Subcutaneous abdominal adipose tissue (tissue), 5 donors: ENCODE measurements at regions not wholly inside any gene's neighbourhood (a gene's known extent, or its start where the extent isn't known, plus 50 kb on each side); places are given as distances from the start of the nearest gene placed in this dataset.
"Not testable (repeated sequence)": the region's sequence is repeated elsewhere in the genome, so short reads cannot be mapped to it uniquely, and the experiment has no call there.

ENCODE experiments used
- H3K27ac ChIP-seq: one replicate; pipeline ENCODE4 v1.7.0; 2013; ENCODE audit warnings: low read depth, mild to moderate bottlenecking, inconsistent platforms, low read length, moderate library complexity
- H3K27me3 ChIP-seq, 5 donors: one replicate each; pipeline ENCODE4 v1.7.0; 2013; ENCODE audit warnings: low read length in 5 of 5, inconsistent platforms in 1 of 5; ENCODE audit not compliant: control insufficient read depth in 5 of 5, insufficient read depth in 4 of 5
- H3K36me3 ChIP-seq, 5 donors: one replicate each; pipeline ENCODE4 v1.7.0; 2013; ENCODE audit warnings: low read length in 5 of 5; ENCODE audit not compliant: control insufficient read depth in 5 of 5, insufficient read depth in 5 of 5
- H3K4me1 ChIP-seq, 5 donors: one replicate each; pipeline ENCODE4 v1.7.0; 2013; ENCODE audit warnings: low read length in 5 of 5, mild to moderate bottlenecking in 3 of 5, moderate library complexity in 1 of 5; ENCODE audit not compliant: control insufficient read depth in 5 of 5, insufficient read depth in 5 of 5
- H3K4me3 ChIP-seq, 5 donors: one replicate each; pipeline ENCODE4 v1.7.0; 2013; ENCODE audit warnings: low read length in 5 of 5, low read depth in 1 of 5
- H3K9ac ChIP-seq, 5 donors: one replicate each; pipeline ENCODE4 v1.7.0; 2013; ENCODE audit warnings: low read length in 5 of 5, mild to moderate bottlenecking in 4 of 5, moderate library complexity in 3 of 5
- H3K9me3 ChIP-seq, 5 donors: one replicate each; pipeline ENCODE4 v1.7.0; 2013; ENCODE audit warnings: low read length in 5 of 5; ENCODE audit not compliant: control insufficient read depth in 5 of 5
- donor health status: healthy.
- donor health status: healthy.
- donor health status: healthy.
- donor health status: healthy.
- donor health status: healthy.

- Histone ChIP-seq H3K4me1 (peaks cover 0 to 7% (median 4%) of the 10 kb centered on the region in 5 donors), H3K9ac (no peak overlapping the region), H3K36me3 (no peaks in the 10 kb centered on the region), H3K27ac (no peak overlapping the region), H3K9me3 (no peaks in the 10 kb centered on the region), H3K4me3 (no peak overlapping the region), H3K27me3 (no peaks in the 10 kb centered on the region)
Observed at GRCh38 chr17:70523426-70523825, 354.1 kb downstream of the KCNJ2 start.

DNA sequence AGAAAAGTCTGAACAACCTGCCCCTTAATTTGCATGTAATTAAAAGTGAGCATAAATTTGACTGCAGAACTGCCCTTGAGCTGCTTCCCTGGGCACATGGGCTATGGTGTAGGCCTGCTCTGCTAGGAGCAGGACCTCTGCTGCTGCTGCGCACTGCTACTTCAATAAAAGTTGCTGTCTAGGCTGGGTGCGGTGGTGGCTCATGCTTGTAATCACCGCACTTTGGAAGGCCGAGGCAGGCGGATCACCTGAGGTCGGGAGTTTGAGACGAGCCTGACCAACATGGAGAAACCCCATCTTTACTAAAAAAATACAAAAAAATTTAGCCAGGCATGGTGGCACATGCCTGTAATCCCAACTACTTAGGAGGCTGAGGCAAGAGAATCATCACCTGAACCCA, 355.7 kb downstream of the KCNJ2 start:
- H3K36me3 ChIP-seq, H3K27me3 ChIP-seq, H3K9me3 ChIP-seq, H3K9ac ChIP-seq, H3K27ac ChIP-seq, H3K4me3 ChIP-seq, H3K4me1 ChIP-seq: not testable (repeated sequence)

- H3K36me3 ChIP-seq, result no peaks in the 10 kb centered on the region
- H3K9me3 ChIP-seq, result no peaks in the 10 kb centered on the region
- H3K27ac ChIP-seq, result no peak overlapping the region
- H3K9ac ChIP-seq, result no peak overlapping the region
- H3K27me3 ChIP-seq, result no peaks in the 10 kb centered on the region
- peaks cover 0 to 7% (median 4%) of the 10 kb centered on the region in 5 donors for H3K4me1 ChIP-seq
- no peak overlapping the region for H3K4me3 ChIP-seq
Observed at GRCh38 chr17:70525961-70526360, 356.6 kb downstream of the KCNJ2 start.

GRCh38 chr17:70527364-70527888, 358.1 kb downstream of the KCNJ2 start:
- H3K27ac ChIP-seq, result no peak overlapping the region
- H3K9me3 ChIP-seq, result no peaks in the 10 kb centered on the region
- no peaks in the 10 kb centered on the region for H3K36me3 ChIP-seq
- H3K4me3 ChIP-seq, result no peak overlapping the region
- no peaks in the 10 kb centered on the region for H3K27me3 ChIP-seq
- no peak overlapping the region for H3K9ac ChIP-seq
- no peaks in the 10 kb centered on the region for H3K4me1 ChIP-seq

DNA sequence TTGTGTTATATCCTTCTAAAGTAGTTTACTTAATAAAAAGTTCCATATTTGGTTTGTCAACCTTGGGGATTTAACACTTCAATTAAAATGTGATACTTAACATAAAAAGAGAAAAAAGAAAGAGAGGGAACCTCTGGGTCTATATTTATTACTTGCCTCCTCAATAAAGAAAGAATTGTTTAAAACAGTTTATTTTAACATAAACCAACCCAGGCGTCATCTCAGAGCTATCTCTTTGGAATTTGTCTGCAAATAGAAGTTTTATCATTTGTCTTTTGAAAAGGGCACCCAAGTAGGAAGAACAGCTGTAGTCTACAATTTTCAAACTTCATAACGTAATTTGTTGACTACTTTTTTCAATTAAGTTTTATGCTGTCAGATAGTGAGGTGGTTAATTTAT, 364.1 kb downstream of the KCNJ2 start:
- Histone ChIP-seq H3K9ac (no peak overlapping the region), H3K9me3 (no peaks in the 10 kb centered on the region), H3K4me3 (no peak overlapping the region), H3K27me3 (no peaks in the 10 kb centered on the region), H3K27ac (no peak overlapping the region), H3K36me3 (no peaks in the 10 kb centered on the region), H3K4me1 (no peaks in the 10 kb centered on the region)

DNA sequence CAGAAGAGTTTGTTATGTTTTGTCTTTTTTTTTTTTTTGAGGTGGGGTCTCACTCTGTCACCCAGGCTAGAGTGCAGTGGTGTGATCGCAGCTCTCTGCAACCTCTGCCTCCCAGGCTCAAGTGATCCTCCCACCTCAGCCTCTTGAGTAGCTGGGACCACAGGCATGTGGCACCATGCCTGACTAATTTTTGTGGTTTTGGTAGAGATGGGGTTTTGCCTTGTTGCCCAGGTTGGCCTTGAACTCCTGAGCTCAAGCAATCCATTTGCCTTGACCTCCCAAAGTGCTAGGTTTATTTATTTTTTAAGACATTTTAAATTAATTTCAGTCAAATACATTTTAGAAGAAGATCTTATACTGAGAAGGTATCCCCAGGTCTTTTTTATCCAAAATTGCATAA, 366.7 kb downstream of the KCNJ2 start:
- H3K9ac ChIP-seq, result no peak overlapping the region
- no peak overlapping the region for H3K27ac ChIP-seq
- H3K36me3 ChIP-seq, result no peaks in the 10 kb centered on the region
- H3K4me1 ChIP-seq, result no peaks in the 10 kb centered on the region
- H3K4me3 ChIP-seq, result no peak overlapping the region
- no peaks in the 10 kb centered on the region for H3K9me3 ChIP-seq
- no peaks in the 10 kb centered on the region for H3K27me3 ChIP-seq

GRCh38 chr17:70539132-70539924, 370.0 kb downstream of the KCNJ2 start:
- Histone ChIP-seq H3K27ac (no peak overlapping the region), H3K4me3 (no peak overlapping the region), H3K36me3 (no peaks in the 10 kb centered on the region), H3K9ac (no peak overlapping the region), H3K4me1 (no peaks in the 10 kb centered on the region), H3K9me3 (no peaks in the 10 kb centered on the region), H3K27me3 (no peaks in the 10 kb centered on the region)

GRCh38 chr17:70542876-70543275, 373.5 kb downstream of the KCNJ2 start:
- no peaks in the 10 kb centered on the region for H3K36me3 ChIP-seq
- no peaks in the 10 kb centered on the region for H3K4me1 ChIP-seq
- no peaks in the 10 kb centered on the region for H3K9me3 ChIP-seq
- no peak overlapping the region for H3K4me3 ChIP-seq
- no peaks in the 10 kb centered on the region for H3K27me3 ChIP-seq
- no peak overlapping the region for H3K27ac ChIP-seq
- H3K9ac ChIP-seq, result no peak overlapping the region

GRCh38 chr17:70544317-70544716, 375.0 kb downstream of the KCNJ2 start:
- no peaks in the 10 kb centered on the region for H3K27me3 ChIP-seq
- no peaks in the 10 kb centered on the region for H3K9me3 ChIP-seq
- H3K9ac ChIP-seq, result no peak overlapping the region
- H3K36me3 ChIP-seq, result no peaks in the 10 kb centered on the region
- H3K4me1 ChIP-seq, result no peaks in the 10 kb centered on the region
- H3K27ac ChIP-seq, result no peak overlapping the region
- no peak overlapping the region for H3K4me3 ChIP-seq

DNA sequence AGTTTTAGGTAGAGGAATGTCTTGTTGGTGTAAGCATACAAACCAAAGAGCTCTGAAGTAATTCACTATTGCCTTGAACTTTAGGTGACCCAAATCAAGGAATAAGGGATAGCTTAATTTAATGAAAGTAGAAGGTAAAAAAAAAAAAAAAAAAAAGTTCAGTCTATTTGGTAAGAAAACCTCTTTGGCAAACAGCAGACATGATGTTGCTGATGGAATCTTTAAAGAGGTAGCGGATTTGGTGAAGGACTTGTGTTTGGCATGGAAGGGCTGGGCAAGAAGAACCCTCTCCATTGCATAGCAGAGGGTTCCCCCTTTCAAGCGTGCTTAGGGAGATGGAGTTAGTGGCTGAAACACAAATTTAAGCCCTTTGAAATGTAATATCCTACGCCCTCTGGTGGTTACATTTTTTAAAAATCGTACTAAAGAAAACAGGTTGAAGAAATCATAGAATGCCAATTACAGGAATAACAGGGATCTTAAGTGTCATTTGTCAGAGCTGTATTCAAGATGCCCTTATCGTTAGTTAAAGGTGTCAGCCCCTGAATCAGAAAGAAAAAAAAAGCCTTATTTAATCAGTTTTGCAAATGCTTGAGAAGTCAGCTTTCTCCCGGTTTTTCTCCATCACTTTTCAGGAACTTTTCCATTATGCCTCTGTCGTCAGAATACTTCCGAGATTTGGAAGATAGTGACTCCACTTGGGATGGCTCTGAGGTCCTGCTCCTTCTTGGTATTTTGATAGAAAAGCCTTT, 383.1 kb downstream of the KCNJ2 start:
- no peak overlapping the region for H3K9ac ChIP-seq
- H3K27ac ChIP-seq, result no peak overlapping the region
- H3K4me1 ChIP-seq, result no peaks in the 10 kb centered on the region
- no peaks in the 10 kb centered on the region for H3K36me3 ChIP-seq
- no peaks in the 10 kb centered on the region for H3K9me3 ChIP-seq
- no peaks in the 10 kb centered on the region for H3K27me3 ChIP-seq
- H3K4me3 ChIP-seq, result no peak overlapping the region
